Brain pericyte (primary cell): ENCODE measurements at regions not wholly inside any gene's neighbourhood (a gene's known extent, or its start where the extent isn't known, plus 50 kb on each side); places are given as distances from the start of the nearest gene placed in this dataset.

ENCODE experiments used
- DNase-seq: peaks from one replicate; pipeline ENCODE4 v3.0.0-alpha.2; 2012; ENCODE audit warnings: low read depth, low spot score

- no peak for DNase-seq
Measured at GRCh38 chr20:58139849-58140786, 88.3 kb downstream of the ANKRD60 start.

GRCh38 chr20:58138395-58138794, 90.1 kb downstream of the ANKRD60 start:
- DNase-seq, result no peak

- DNase-seq, result no peak
Measured at GRCh38 chr20:58137651-58138265, 90.7 kb downstream of the ANKRD60 start.

- no peak for DNase-seq
Measured at GRCh38 chr20:58137236-58137635, 91.2 kb downstream of the ANKRD60 start.

- DNase-seq, result no peak
Measured at GRCh38 chr20:58136149-58136484, 92.3 kb downstream of the ANKRD60 start.

- no peak for DNase-seq
Measured at GRCh38 chr20:58135441-58136148, 92.9 kb downstream of the ANKRD60 start.

- DNase-seq, result no peak
Measured at GRCh38 chr20:58133020-58133808, 95.2 kb downstream of the ANKRD60 start.

- DNase-seq, result peak; percentile 67
Measured at GRCh38 chr20:58131551-58132142, 96.8 kb downstream of the ANKRD60 start.

- no peak for DNase-seq
Measured at GRCh38 chr20:58131151-58131550, 97.3 kb downstream of the ANKRD60 start.

GRCh38 chr20:58130581-58130980, 97.9 kb downstream of the ANKRD60 start:
- DNase-seq, result no peak

- no peak for DNase-seq
Measured at GRCh38 chr20:58130156-58130555, 98.3 kb downstream of the ANKRD60 start.

- no peak for DNase-seq
Measured at GRCh38 chr20:58129721-58130151, 98.7 kb downstream of the ANKRD60 start.

- no peak for DNase-seq
Measured at GRCh38 chr20:58128635-58129625, 99.5 kb downstream of the ANKRD60 start.

- DNase-seq, result no peak
Measured at GRCh38 chr20:58127701-58128111, 100.7 kb downstream of the ANKRD60 start.

GRCh38 chr20:58125726-58126125, 102.7 kb downstream of the ANKRD60 start:
- DNase-seq, result no peak

- no peak for DNase-seq
Measured at GRCh38 chr20:58117944-58118343, 110.5 kb downstream of the ANKRD60 start.

GRCh38 chr20:58116505-58116904, 111.9 kb downstream of the ANKRD60 start:
- no peak for DNase-seq

GRCh38 chr20:58113716-58114115, 114.7 kb downstream of the ANKRD60 start:
- no peak for DNase-seq

GRCh38 chr20:58112017-58112781, 116.3 kb downstream of the ANKRD60 start:
- no peak for DNase-seq
